ENCODE measurements at regions not wholly inside any gene's neighbourhood (a gene's known extent, or its start where the extent isn't known, plus 50 kb on each side); places are given as distances from the start of the nearest gene placed in this dataset.

GRCh38 chr6:71496018-71496721, 207.6 kb downstream of the OGFRL1 start:
- peak overlapping the region; percentile 2 to 53 (median 39) for H3K4me3 ChIP-seq (replicated peaks in 1 of 3; ENCODE audit: low read depth in 2 of 3, low read length in 3 of 3)
- no peak for DNase-seq
- no peaks in the 10 kb centered on the region for H3K36me3 ChIP-seq (replicated peaks in 1 of 2; ENCODE audit: control insufficient read depth in 1 of 2, insufficient read depth in 2 of 2, low read length in 2 of 2)
- no CpG with 5 or more reads among the region's 5 CpGs for WGBS (ENCODE audit: insufficient coverage)
- no peaks in the 10 kb centered on the region for H4K20me1 ChIP-seq (ENCODE audit: insufficient read depth, low read length)
- peaks cover 4 to 5% of the 10 kb centered on the region in 2 donors for H3K4me1 ChIP-seq (ENCODE audit: control insufficient read depth in 1 of 2, insufficient read depth in 2 of 2, low read length in 2 of 2)
- H3K4me2 ChIP-seq (replicated peaks; ENCODE audit: extremely low read depth, low read length, poor library complexity, severe bottlenecking), result peak overlapping the region; percentile 56
- H3K27ac ChIP-seq (ENCODE audit: low read depth in 1 of 2, low read length in 2 of 2), result no peak overlapping the region
- TF ChIP-seq CTCF (IDR thresholded peaks at IDR 0.05), result no peak
- H3K79me2 ChIP-seq (ENCODE audit: insufficient read depth, low read length), result no peaks in the 10 kb centered on the region
- H3K27me3 Mint-ChIP-seq (ENCODE audit: low read depth in 3 of 3), result no peaks in the 10 kb centered on the region
- no peaks in the 10 kb centered on the region for H3K9me3 ChIP-seq (replicated peaks in 1 of 2; ENCODE audit: control insufficient read depth in 1 of 2, insufficient read depth in 1 of 2, low read length in 2 of 2)
- peak overlapping the region; percentile 6 for H3K9ac ChIP-seq (ENCODE audit: insufficient read depth, low read length, poor library complexity, severe bottlenecking)
- no peaks in the 10 kb centered on the region for H3K27me3 ChIP-seq (ENCODE audit: control insufficient read depth in 2 of 2, insufficient read depth in 2 of 2, low read length in 2 of 2)
- peak overlapping the region; percentile 42 for H2AFZ ChIP-seq (ENCODE audit: insufficient read depth, low read depth, low read length, poor library complexity, severe bottlenecking)
- no peaks in the 10 kb centered on the region for H3K9me3 Mint-ChIP-seq
- H3K4me1 Mint-ChIP-seq, result peaks cover 15% of the 10 kb centered on the region
- peak overlapping the region in 1 of 7 donors; percentile 26 for H3K27ac Mint-ChIP-seq
- H3K36me3 Mint-ChIP-seq, result no peaks in the 10 kb centered on the region
- intact Hi-C loops (cut with micrococcal nuclease), result no loop called here
- H3K4me3 Mint-ChIP-seq, result peak overlapping the region; percentile 67 to 83

DNA sequence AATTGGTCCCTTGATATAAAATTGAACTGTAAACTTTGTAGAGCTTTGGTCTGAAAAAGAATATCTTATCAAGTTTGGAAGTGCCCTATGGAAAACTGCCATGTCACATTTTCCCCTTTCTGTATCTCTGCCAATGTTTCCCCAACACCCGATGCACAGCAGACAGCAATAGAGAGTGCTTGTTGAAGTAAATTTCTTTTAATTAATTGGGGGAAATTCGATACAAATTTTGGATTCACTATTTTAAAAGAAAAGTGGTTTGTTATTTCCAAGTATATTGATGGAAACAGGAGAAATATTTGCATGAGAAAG, 208.1 kb downstream of the OGFRL1 start:
- no peaks in the 10 kb centered on the region for H3K27me3 ChIP-seq (ENCODE audit: control insufficient read depth in 2 of 2, insufficient read depth in 2 of 2, low read length in 2 of 2)
- no peaks in the 10 kb centered on the region for H3K9me3 ChIP-seq (replicated peaks in 1 of 2; ENCODE audit: control insufficient read depth in 1 of 2, insufficient read depth in 1 of 2, low read length in 2 of 2)
- no peak overlapping the region for H3K27ac ChIP-seq (ENCODE audit: low read depth in 1 of 2, low read length in 2 of 2)
- TF ChIP-seq CTCF (IDR thresholded peaks at IDR 0.05), result no peak
- peak overlapping the region; percentile 56 for H3K4me2 ChIP-seq (replicated peaks; ENCODE audit: extremely low read depth, low read length, poor library complexity, severe bottlenecking)
- Mint-ChIP-seq H3K4me3 (peak overlapping the region in 1 of 2 donors; percentile 83), H3K4me1 (peaks cover 15% of the 10 kb centered on the region), H3K36me3 (no peaks in the 10 kb centered on the region), H3K27ac (no peak overlapping the region), H3K27me3 (ENCODE audit: low read depth in 3 of 3) (no peaks in the 10 kb centered on the region), H3K9me3 (no peaks in the 10 kb centered on the region)
- H3K9ac ChIP-seq (ENCODE audit: insufficient read depth, low read length, poor library complexity, severe bottlenecking), result no peak overlapping the region
- peaks cover 4 to 5% of the 10 kb centered on the region in 2 donors for H3K4me1 ChIP-seq (ENCODE audit: control insufficient read depth in 1 of 2, insufficient read depth in 2 of 2, low read length in 2 of 2)
- DNase-seq, result no peak
- no peaks in the 10 kb centered on the region for H3K36me3 ChIP-seq (replicated peaks in 1 of 2; ENCODE audit: control insufficient read depth in 1 of 2, insufficient read depth in 2 of 2, low read length in 2 of 2)
- H3K4me3 ChIP-seq (replicated peaks in 1 of 3; ENCODE audit: low read depth in 2 of 3, low read length in 3 of 3), result peak overlapping the region in 1 of 3 experiments; percentile 53
- intact Hi-C loops (cut with micrococcal nuclease), result no loop called here
- no peaks in the 10 kb centered on the region for H4K20me1 ChIP-seq (ENCODE audit: insufficient read depth, low read length)
- H2AFZ ChIP-seq (ENCODE audit: insufficient read depth, low read depth, low read length, poor library complexity, severe bottlenecking), result peak overlapping the region; percentile 26
- no peaks in the 10 kb centered on the region for H3K79me2 ChIP-seq (ENCODE audit: insufficient read depth, low read length)
- no CpG with 5 or more reads among the region's 2 CpGs for WGBS (ENCODE audit: insufficient coverage)

Measured in CD14-positive monocyte (primary cell).